ENCODE measurements at regions not wholly inside any gene's neighbourhood (a gene's known extent, or its start where the extent isn't known, plus 50 kb on each side); places are given as distances from the start of the nearest gene placed in this dataset.

- H3K27ac ChIP-seq = no peak overlapping the region
- H3K9me3 ChIP-seq = peaks cover 0 to 6% (median 5%) of the 10 kb centered on the region in 4 donors
- H3K4me1 ChIP-seq = peaks cover 9 to 24% (median 20%) of the 10 kb centered on the region in 4 donors
- TF ChIP-seq EP300 (IDR thresholded peaks at IDR 0.05) = no peak
- no peak for TF ChIP-seq POLR2A (IDR thresholded peaks at IDR 0.05)
- TF ChIP-seq CTCF (IDR thresholded peaks at IDR 0.05) = no peak
- TF ChIP-seq POLR2AphosphoS5 (IDR thresholded peaks at IDR 0.05) = no peak
- no peaks in the 10 kb centered on the region for H3K36me3 ChIP-seq
- 88 to 94% methylated on average over 10 to 12 of the region's 12 CpGs for WGBS, 2 donors
- no peaks in the 10 kb centered on the region for H3K27me3 ChIP-seq
- no peak for ATAC-seq (ENCODE audit: low FRiP score in 2 of 2)
- no peak overlapping the region for H3K4me3 ChIP-seq
- DNase-seq = peak; percentile 10 to 50
Observed at GRCh38 chr2:240231838-240232244, 91.4 kb upstream of the OTOS start.

DNA sequence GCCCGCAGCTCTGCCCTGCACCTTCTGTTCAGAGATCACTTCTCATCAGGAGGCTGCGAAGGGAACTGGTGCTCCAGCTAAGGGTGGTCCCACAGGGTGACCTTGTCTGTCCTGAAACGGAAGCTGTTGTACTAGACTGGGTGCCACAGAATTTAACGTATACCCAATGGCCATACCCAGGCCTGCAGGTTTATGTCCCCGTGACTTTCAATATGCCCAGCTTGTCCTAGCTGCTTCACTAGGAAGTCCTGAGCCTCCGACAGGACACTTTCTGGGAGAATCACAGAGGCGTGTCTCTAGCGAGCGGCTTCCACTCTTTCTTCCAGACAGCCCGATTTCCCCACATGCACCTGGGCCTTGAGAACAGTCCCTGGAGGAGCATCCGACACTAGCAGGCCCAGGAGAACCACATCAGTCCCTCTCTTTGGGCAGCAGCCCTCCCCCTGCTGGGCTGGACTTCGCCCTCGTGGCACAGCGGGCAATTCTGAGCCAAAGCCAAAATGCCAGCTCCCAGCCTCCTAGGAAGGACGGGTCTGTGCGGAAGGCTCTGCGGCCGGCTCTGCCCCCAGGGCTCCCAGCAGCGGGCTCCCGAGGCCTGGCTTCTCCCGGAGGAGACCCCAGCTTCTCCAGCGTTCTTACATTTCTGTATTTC, 91.9 kb upstream of the OTOS start:
- no peaks in the 10 kb centered on the region for H3K27me3 ChIP-seq
- H3K4me3 ChIP-seq = no peak overlapping the region
- TF ChIP-seq POLR2A (IDR thresholded peaks at IDR 0.05) = no peak
- no peak for TF ChIP-seq CTCF (IDR thresholded peaks at IDR 0.05)
- no peak for TF ChIP-seq POLR2AphosphoS5 (IDR thresholded peaks at IDR 0.05)
- TF ChIP-seq EP300 (IDR thresholded peaks at IDR 0.05) = no peak
- no peak for DNase-seq
- peaks cover 0 to 6% (median 5%) of the 10 kb centered on the region in 4 donors for H3K9me3 ChIP-seq
- H3K4me1 ChIP-seq = peaks cover 13 to 29% (median 21%) of the 10 kb centered on the region in 4 donors
- no peak overlapping the region for H3K27ac ChIP-seq
- WGBS, 2 donors = 77 to 91% methylated on average over 11 to 22 of the region's 22 CpGs
- H3K36me3 ChIP-seq = no peaks in the 10 kb centered on the region
- ATAC-seq (ENCODE audit: low FRiP score in 2 of 2) = no peak

GRCh38 chr2:240232961-240233884, 92.8 kb upstream of the OTOS start:
- H3K4me3 ChIP-seq = peak overlapping the region in 3 of 4 donors; percentile 35 to 42 (median 41)
- peak; percentile 85 to 93 for ATAC-seq (ENCODE audit: low FRiP score in 2 of 2)
- H3K27ac ChIP-seq = peak overlapping the region in 2 of 4 donors; percentile 24 to 61
- H3K9me3 ChIP-seq = peaks cover 0 to 6% (median 5%) of the 10 kb centered on the region in 4 donors
- H3K4me1 ChIP-seq = peaks cover 13 to 34% (median 21%) of the 10 kb centered on the region in 4 donors
- DNase-seq = peak; percentile 91 to 96
- 2 to 6% methylated on average over 15 to 25 of the region's 39 CpGs for WGBS, 2 donors
- H3K27me3 ChIP-seq = no peaks in the 10 kb centered on the region
- TF ChIP-seq EP300 (IDR thresholded peaks at IDR 0.05) = no peak
- TF ChIP-seq CTCF (IDR thresholded peaks at IDR 0.05) = peak; percentile 66 to 95 (median 83)
- no peak for TF ChIP-seq POLR2AphosphoS5 (IDR thresholded peaks at IDR 0.05)
- TF ChIP-seq POLR2A (IDR thresholded peaks at IDR 0.05) = no peak
- no peaks in the 10 kb centered on the region for H3K36me3 ChIP-seq

GRCh38 chr2:240233885-240234502, 93.5 kb upstream of the OTOS start:
- 36 to 40% methylated on average over 4 to 15 of the region's 15 CpGs for WGBS, 2 donors
- DNase-seq = peak; percentile 23 to 78
- ATAC-seq (ENCODE audit: low FRiP score in 2 of 2) = no peak
- Histone ChIP-seq H3K9me3 (peaks cover 0 to 4% (median 3%) of the 10 kb centered on the region in 4 donors), H3K4me1 (peaks cover 13 to 34% (median 21%) of the 10 kb centered on the region in 4 donors), H3K36me3 (no peaks in the 10 kb centered on the region), H3K27me3 (no peaks in the 10 kb centered on the region), H3K4me3 (peak overlapping the region in 3 of 4 donors; percentile 27 to 41 (median 35)), H3K27ac (peak overlapping the region in 2 of 4 donors; percentile 24 to 61)
- no peak for TF ChIP-seq EP300 (IDR thresholded peaks at IDR 0.05)
- no peak for TF ChIP-seq POLR2A (IDR thresholded peaks at IDR 0.05)
- no peak for TF ChIP-seq CTCF (IDR thresholded peaks at IDR 0.05)
- TF ChIP-seq POLR2AphosphoS5 (IDR thresholded peaks at IDR 0.05) = no peak
